ENCODE measurements at regions not wholly inside any gene's neighbourhood (a gene's known extent, or its start where the extent isn't known, plus 50 kb on each side); places are given as distances from the start of the nearest gene placed in this dataset.

GRCh38 chr2:53312721-53313120, 454.9 kb upstream of the CHAC2 start:
- no peak overlapping the region for H3K4me3 ChIP-seq (ENCODE audit: low read depth, low read length)
- no peak for TF ChIP-seq CTCF (IDR thresholded peaks at IDR 0.05; ENCODE audit: low read depth, low read length)

GRCh38 chr2:53312181-53312580, 455.4 kb upstream of the CHAC2 start:
- no peak for TF ChIP-seq CTCF (IDR thresholded peaks at IDR 0.05; ENCODE audit: low read depth, low read length)
- no peak overlapping the region for H3K4me3 ChIP-seq (ENCODE audit: low read depth, low read length)

DNA sequence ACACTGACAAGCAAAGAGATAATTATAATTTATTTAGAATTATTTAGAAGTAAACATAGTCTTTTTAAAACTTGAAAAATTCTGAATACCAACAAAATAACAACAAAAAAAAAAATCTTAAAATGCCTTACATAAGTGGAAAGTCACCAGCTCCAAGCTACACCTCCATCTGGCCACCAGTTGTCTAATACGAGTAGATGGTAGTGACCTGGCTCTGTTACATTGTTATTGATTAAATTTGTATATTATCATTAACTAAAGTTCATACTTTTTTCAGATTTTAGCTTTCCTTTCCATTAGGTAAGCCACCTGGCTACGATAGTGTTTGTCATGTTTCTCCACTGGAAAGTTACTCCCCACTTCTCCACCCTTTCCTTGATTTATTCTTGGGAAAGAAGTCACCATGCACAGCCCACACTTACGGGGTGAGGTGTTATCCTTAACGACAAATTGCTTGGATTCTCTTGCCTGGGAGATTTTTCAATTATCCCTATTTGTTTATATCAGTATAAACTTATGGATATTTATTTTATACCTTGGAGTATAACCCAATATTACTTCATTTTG, 464.5 kb upstream of the CHAC2 start:
- no peak for TF ChIP-seq CTCF (IDR thresholded peaks at IDR 0.05; ENCODE audit: low read depth, low read length)
- no peak overlapping the region for H3K4me3 ChIP-seq (ENCODE audit: low read depth, low read length)

- no peak for TF ChIP-seq CTCF (IDR thresholded peaks at IDR 0.05; ENCODE audit: low read depth, low read length)
- H3K4me3 ChIP-seq (ENCODE audit: low read depth, low read length) = no peak overlapping the region
Observed at GRCh38 chr2:53302455-53302854, 465.1 kb upstream of the CHAC2 start.

DNA sequence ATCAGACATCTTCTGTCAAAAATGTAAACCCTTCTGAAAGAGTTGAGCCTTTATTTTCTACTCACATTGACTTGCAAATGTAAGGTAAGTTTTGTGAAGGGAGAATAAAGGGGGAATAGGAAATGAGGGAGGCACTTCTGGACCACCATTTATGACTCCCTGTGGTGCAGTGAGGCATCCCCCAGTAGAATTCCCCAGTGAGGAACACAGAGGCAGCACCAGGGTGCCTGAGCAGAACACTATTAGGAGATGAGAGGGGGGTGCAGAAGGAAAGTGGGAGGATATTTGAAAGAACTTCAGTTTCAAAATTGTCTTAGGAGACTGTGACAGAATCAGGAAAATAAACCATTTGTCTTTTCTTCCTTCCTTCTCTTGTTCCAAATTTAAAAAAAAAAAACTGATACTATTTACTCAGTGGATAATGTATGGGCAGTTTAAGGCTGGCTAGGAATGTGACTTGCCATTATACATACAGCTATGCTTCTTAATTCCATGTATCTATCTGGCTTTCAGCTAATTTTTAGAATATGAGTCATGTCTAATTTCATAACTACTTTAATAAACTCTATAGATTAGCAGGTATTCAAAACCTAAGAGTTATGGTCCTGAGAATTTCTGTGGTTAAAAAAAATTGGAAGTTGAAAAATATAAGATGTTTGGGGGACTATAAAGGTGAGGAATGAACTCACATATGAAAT, 478.1 kb upstream of the CHAC2 start:
- no peak for TF ChIP-seq CTCF (IDR thresholded peaks at IDR 0.05; ENCODE audit: low read depth, low read length)
- no peak overlapping the region for H3K4me3 ChIP-seq (ENCODE audit: low read depth, low read length)

GRCh38 chr2:53286345-53286744, 481.3 kb upstream of the CHAC2 start:
- no peak overlapping the region for H3K4me3 ChIP-seq (ENCODE audit: low read depth, low read length)
- TF ChIP-seq CTCF (IDR thresholded peaks at IDR 0.05; ENCODE audit: low read depth, low read length) = no peak

DNA sequence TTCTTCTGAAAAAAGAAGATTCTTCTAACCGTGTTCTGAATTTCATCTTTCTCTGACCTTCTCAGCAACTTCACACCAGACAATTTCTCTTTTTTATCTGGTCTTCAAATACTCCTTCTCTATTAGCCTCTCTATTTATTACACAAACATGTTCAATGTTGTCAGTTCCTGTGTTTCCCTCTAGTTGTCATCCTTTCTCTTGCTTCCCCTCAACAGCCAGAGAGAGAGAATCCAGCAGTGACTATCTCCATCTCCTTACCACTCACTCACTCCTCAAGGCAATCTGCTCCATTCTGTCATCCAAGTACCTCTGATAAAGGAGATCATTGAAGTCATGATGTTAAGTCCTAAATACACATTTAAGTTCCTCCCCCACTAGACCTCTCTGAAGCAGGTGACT, 491.9 kb upstream of the CHAC2 start:
- TF ChIP-seq CTCF (IDR thresholded peaks at IDR 0.05; ENCODE audit: low read depth, low read length) = no peak

More for the DNA sequence above, 491.9 kb upstream of the CHAC2 start:
- H3K4me3 ChIP-seq (ENCODE audit: low read depth, low read length) = no peak overlapping the region
